B cell (primary cell): ENCODE measurements at regions not wholly inside any gene's neighbourhood (a gene's known extent, or its start where the extent isn't known, plus 50 kb on each side); places are given as distances from the start of the nearest gene placed in this dataset.

Source experiments
- ATAC-seq: fragments of 200-7000 bp; cut with Tn5 transposase; one replicate; pipeline ENCODE4 v1.10.0; 2021; ENCODE audit warnings: low read depth, mild to moderate bottlenecking, moderate number of reproducible peaks, moderate library complexity
- CTCF ChIA-PET: fragments of 350-600 bp; sonication (Branson Sonifier 250); formaldehyde crosslinking; loops from one replicate; lab custom pipeline; 2021; ENCODE audit warnings: antibody characterized with exemption, inconsistent platforms; lab: Charles Lee
- POLR2A ChIA-PET: fragments of 350-600 bp; sonication (Branson Sonifier 250); formaldehyde crosslinking; loops from one replicate; lab custom pipeline; 2021; ENCODE audit warnings: antibody characterized with exemption; lab: Charles Lee
- DNase-seq: peaks from one replicate; pipeline ENCODE4 v3.0.0; 2013
- H2AFZ ChIP-seq: 2 replicates; pipeline ENCODE4 v1.6.1; 2012; ENCODE audit warnings: mild to moderate bottlenecking, low read depth, low read length; ENCODE audit not compliant: insufficient read depth, poor library complexity, severe bottlenecking
- H3K27ac ChIP-seq, 2 donors: 1 replicate in 1 of 2; 2 replicates in 1 of 2; pipeline ENCODE4 v1.5.1; 2012 to 2013; ENCODE audit warnings: low read length in 2 of 2, mild to moderate bottlenecking in 2 of 2, moderate library complexity in 1 of 2
- H3K27me3 ChIP-seq, 4 experiments: fragments of 200-600 bp in 1 of 4; sonication (generic) in 1 of 4; replicated peaks in 1 of 4; 1 replicate in 2 of 4; 2 replicates in 2 of 4; pipeline versions ENCODE4 v1.6.1 to v1.7.0; 2013 to 2016; ENCODE audit warnings: low read length in 3 of 4, mild to moderate bottlenecking in 2 of 4, mixed read lengths in 1 of 4, moderate library complexity in 1 of 4; ENCODE audit not compliant: insufficient read depth in 4 of 4, control insufficient read depth in 3 of 4; ENCODE audit errors: control extremely low read depth in 1 of 4
- H3K36me3 ChIP-seq, 2 experiments: replicated peaks in 1 of 2; 1 replicate in 1 of 2; 2 replicates in 1 of 2; pipeline versions ENCODE4 v1.6.1 to v1.7.1; 2013; ENCODE audit warnings: low read length in 1 of 2; ENCODE audit not compliant: insufficient read depth in 2 of 2, control insufficient read depth in 1 of 2; ENCODE audit errors: control extremely low read depth in 1 of 2, extremely low read depth in 1 of 2
- H3K4me1 ChIP-seq, 2 donors: fragments of 200-600 bp in 1 of 2; sonication (generic) in 1 of 2; 1 replicate in 1 of 2; 2 replicates in 1 of 2; pipeline versions ENCODE4 v1.5.1 to v1.6.1; 2013 to 2017; ENCODE audit warnings: low read length in 2 of 2; ENCODE audit not compliant: control insufficient read depth in 2 of 2, insufficient read depth in 2 of 2
- H3K4me2 ChIP-seq: replicated peaks from 2 replicates; pipeline ENCODE3; 2012; ENCODE audit warnings: mild to moderate bottlenecking, low read depth, low read length; ENCODE audit not compliant: poor library complexity, severe bottlenecking
- H3K4me3 ChIP-seq, 5 experiments: fragments of 200-600 bp in 1 of 5; sonication (generic) in 1 of 5; 1 replicate in 3 of 5; 2 replicates in 2 of 5; pipeline versions ENCODE4 v1.5.1 to v1.7.0; 2011 to 2016; ENCODE audit warnings: low read length in 4 of 5, mild to moderate bottlenecking in 4 of 5, low read depth in 2 of 5, control low read depth in 1 of 5, moderate library complexity in 1 of 5; ENCODE audit not compliant: insufficient read depth in 1 of 5; ENCODE audit errors: control extremely low read depth in 1 of 5, extremely low read depth in 1 of 5
- H3K79me2 ChIP-seq: fragments of 200-600 bp; sonication (generic); one replicate; pipeline ENCODE4 v1.6.0; 2016; ENCODE audit warnings: low read length; ENCODE audit not compliant: control insufficient read depth, insufficient read depth
- H3K9ac ChIP-seq: fragments of 200-600 bp; sonication (generic); 2 replicates; pipeline ENCODE4 v1.6.1; 2017; ENCODE audit warnings: mild to moderate bottlenecking, low read length, moderate library complexity
- H3K9me3 ChIP-seq, 3 donors: one replicate each; pipeline versions ENCODE4 v1.6.1 to v1.7.1; 2013; ENCODE audit warnings: low read length in 2 of 3; ENCODE audit not compliant: control insufficient read depth in 2 of 3, insufficient read depth in 1 of 3; ENCODE audit errors: control extremely low read depth in 1 of 3
- H4K20me1 ChIP-seq: 2 replicates; pipeline ENCODE4 v1.6.0; 2012; ENCODE audit warnings: mild to moderate bottlenecking, low read length; ENCODE audit not compliant: insufficient read depth, control insufficient read depth, poor library complexity, severe bottlenecking
- H3K27ac Mint-ChIP-seq: one replicate; pipeline ENCODE4 v1.8.0; 2021; ENCODE audit warnings: mixed read lengths
- H3K27me3 Mint-ChIP-seq: one replicate; pipeline ENCODE4 v1.8.0; 2021; ENCODE audit warnings: mixed read lengths
- H3K4me1 Mint-ChIP-seq: one replicate; pipeline ENCODE4 v1.8.0; 2021; ENCODE audit warnings: mixed read lengths
- H3K4me3 Mint-ChIP-seq: one replicate; pipeline ENCODE4 v1.8.0; 2021; ENCODE audit warnings: mixed read lengths
- H3K9me3 Mint-ChIP-seq: one replicate; pipeline ENCODE4 v1.8.0; 2022; ENCODE audit warnings: mixed read lengths; ENCODE audit not compliant: insufficient read depth
- EZH2 ChIP-seq: IDR thresholded peaks from 2 replicates; pipeline ENCODE4 v1.6.1; 2012; ENCODE audit warnings: borderline replicate concordance, low read depth, mild to moderate bottlenecking, moderate library complexity, low read length; ENCODE audit not compliant: insufficient read depth, poor library complexity, severe bottlenecking
- WGBS: methylation state at CpG from one replicate; pipeline ENCODE4 v1.1.5; 2013; ENCODE audit warnings: missing lambda C conversion rate; ENCODE audit not compliant: insufficient coverage; 5-methylcytosine and 5-hydroxymethylcytosine counted together
- intact Hi-C: fragments of 100-400 bp; cut with micrococcal nuclease; formaldehyde crosslinking; loops from one replicate; pipeline ENCODE4 v1.10.0; 2022
- TF ChIP-seq, protein P1 (sequence below): fragments of 200-600 bp; IDR thresholded peaks from one replicate; pipeline ENCODE4 v1.8.0; 2022; ENCODE audit warnings: antibody characterized with exemption, mild to moderate bottlenecking

DNA sequence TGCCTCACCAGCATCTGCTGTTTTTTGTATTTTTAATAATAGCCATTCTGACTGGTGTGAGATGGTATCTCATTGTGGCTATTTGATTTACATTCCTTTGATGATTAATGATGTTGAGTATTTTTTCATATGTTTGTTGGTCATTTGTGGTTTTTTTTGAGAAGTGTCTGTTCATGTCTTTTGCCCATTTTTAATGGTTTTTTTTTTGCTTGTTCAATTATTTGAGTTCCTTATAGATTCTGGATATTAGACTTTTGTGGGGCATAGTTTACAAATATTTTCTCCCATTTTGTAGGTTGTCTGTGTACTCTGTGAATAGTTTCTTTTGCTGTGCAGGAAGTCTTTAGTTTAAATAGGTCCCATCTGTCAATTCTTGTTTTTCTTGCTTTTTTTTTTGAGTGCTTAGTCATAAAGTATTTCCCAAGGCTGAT is 148.1 kb downstream of the NPR3 start:
- no peak overlapping the region for H3K27ac ChIP-seq
- TF ChIP-seq, protein P1, sequence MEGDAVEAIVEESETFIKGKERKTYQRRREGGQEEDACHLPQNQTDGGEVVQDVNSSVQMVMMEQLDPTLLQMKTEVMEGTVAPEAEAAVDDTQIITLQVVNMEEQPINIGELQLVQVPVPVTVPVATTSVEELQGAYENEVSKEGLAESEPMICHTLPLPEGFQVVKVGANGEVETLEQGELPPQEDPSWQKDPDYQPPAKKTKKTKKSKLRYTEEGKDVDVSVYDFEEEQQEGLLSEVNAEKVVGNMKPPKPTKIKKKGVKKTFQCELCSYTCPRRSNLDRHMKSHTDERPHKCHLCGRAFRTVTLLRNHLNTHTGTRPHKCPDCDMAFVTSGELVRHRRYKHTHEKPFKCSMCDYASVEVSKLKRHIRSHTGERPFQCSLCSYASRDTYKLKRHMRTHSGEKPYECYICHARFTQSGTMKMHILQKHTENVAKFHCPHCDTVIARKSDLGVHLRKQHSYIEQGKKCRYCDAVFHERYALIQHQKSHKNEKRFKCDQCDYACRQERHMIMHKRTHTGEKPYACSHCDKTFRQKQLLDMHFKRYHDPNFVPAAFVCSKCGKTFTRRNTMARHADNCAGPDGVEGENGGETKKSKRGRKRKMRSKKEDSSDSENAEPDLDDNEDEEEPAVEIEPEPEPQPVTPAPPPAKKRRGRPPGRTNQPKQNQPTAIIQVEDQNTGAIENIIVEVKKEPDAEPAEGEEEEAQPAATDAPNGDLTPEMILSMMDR = no peak
- no peak for TF ChIP-seq EZH2
- no peaks in the 10 kb centered on the region for H3K36me3 ChIP-seq
- no peaks in the 10 kb centered on the region for H4K20me1 ChIP-seq
- ChIA-PET CTCF (no interaction called here), POLR2A (no interaction called here)
- H3K9ac ChIP-seq = no peak overlapping the region
- no peak overlapping the region for H3K4me3 Mint-ChIP-seq
- no peaks in the 10 kb centered on the region for H3K4me1 Mint-ChIP-seq
- H3K4me2 ChIP-seq = no peak overlapping the region
- intact Hi-C loops = no loop called here
- no peak overlapping the region for H3K4me3 ChIP-seq
- no peak overlapping the region for H2AFZ ChIP-seq
- H3K9me3 Mint-ChIP-seq = peaks cover 18% of the 10 kb centered on the region
- H3K27me3 ChIP-seq = no peaks in the 10 kb centered on the region
- no peaks in the 10 kb centered on the region for H3K27me3 Mint-ChIP-seq
- DNase-seq (no peak), ATAC-seq (no peak)
- H3K27ac Mint-ChIP-seq = no peak overlapping the region
- H3K9me3 ChIP-seq = peaks cover 0 to 8% (median 0%) of the 10 kb centered on the region in 3 donors
- H3K79me2 ChIP-seq = no peaks in the 10 kb centered on the region
- H3K4me1 ChIP-seq = no peaks in the 10 kb centered on the region

DNA sequence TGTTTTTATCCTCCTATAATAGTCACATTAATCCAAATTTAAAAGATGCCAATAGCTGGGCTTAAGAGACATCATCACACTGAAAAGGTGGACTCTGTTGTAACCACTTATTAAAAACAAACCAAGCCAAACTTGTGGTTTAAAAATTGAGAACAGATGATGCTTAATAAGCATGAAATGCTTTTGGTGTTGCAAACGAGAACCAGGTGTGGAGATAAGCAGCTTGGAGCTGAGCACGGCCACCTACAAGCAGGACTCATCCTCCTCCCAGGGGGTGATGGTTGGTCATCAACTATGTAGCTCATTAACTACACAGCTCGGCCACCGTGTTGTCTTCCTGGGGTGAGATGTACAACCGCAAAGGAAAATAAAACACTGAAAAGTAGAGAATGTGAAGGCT is 154.4 kb downstream of the NPR3 start:
- ATAC-seq (no peak), DNase-seq (no peak)
- Histone ChIP-seq H3K79me2 (no peaks in the 10 kb centered on the region), H3K4me2 (no peak overlapping the region), H3K4me1 (no peaks in the 10 kb centered on the region), H4K20me1 (no peaks in the 10 kb centered on the region), H3K36me3 (no peaks in the 10 kb centered on the region), H3K9me3 (peaks cover 0 to 3% (median 0%) of the 10 kb centered on the region in 3 donors), H3K27ac (no peak overlapping the region), H3K4me3 (no peak overlapping the region), H3K9ac (no peak overlapping the region), H2AFZ (no peak overlapping the region), H3K27me3 (no peaks in the 10 kb centered on the region)
- Mint-ChIP-seq H3K27me3 (no peaks in the 10 kb centered on the region), H3K4me3 (no peak overlapping the region), H3K9me3 (peaks cover 6% of the 10 kb centered on the region), H3K27ac (no peak overlapping the region), H3K4me1 (no peaks in the 10 kb centered on the region)
- ChIA-PET CTCF (no interaction called here), POLR2A (no interaction called here)
- 72% methylated on average over 2 of the region's 5 CpGs for WGBS
- intact Hi-C loops = no loop called here
- no peak for TF ChIP-seq EZH2
- TF ChIP-seq, protein P1 = no peak
